ENCODE measurements at regions not wholly inside any gene's neighbourhood (a gene's known extent, or its start where the extent isn't known, plus 50 kb on each side); places are given as distances from the start of the nearest gene placed in this dataset.

- H3K4me1 Mint-ChIP-seq (ENCODE audit: low read depth): no peaks in the 10 kb centered on the region
- no peak for DNase-seq
- no peak overlapping the region for H3K4me3 Mint-ChIP-seq
- ATAC-seq (replicated peaks in 1 of 2): no peak
- H3K36me3 Mint-ChIP-seq (ENCODE audit: insufficient read depth in 2 of 2): no peaks in the 10 kb centered on the region
- peaks cover 5 to 6% of the 10 kb centered on the region in 2 donors for H3K9me3 Mint-ChIP-seq
- no peaks in the 10 kb centered on the region for H3K27me3 Mint-ChIP-seq (ENCODE audit: low read depth)
- H3K27ac Mint-ChIP-seq: no peak overlapping the region
Observed at GRCh38 chr20:57951549-57951948, 241.7 kb upstream of the PMEPA1 start.

DNA sequence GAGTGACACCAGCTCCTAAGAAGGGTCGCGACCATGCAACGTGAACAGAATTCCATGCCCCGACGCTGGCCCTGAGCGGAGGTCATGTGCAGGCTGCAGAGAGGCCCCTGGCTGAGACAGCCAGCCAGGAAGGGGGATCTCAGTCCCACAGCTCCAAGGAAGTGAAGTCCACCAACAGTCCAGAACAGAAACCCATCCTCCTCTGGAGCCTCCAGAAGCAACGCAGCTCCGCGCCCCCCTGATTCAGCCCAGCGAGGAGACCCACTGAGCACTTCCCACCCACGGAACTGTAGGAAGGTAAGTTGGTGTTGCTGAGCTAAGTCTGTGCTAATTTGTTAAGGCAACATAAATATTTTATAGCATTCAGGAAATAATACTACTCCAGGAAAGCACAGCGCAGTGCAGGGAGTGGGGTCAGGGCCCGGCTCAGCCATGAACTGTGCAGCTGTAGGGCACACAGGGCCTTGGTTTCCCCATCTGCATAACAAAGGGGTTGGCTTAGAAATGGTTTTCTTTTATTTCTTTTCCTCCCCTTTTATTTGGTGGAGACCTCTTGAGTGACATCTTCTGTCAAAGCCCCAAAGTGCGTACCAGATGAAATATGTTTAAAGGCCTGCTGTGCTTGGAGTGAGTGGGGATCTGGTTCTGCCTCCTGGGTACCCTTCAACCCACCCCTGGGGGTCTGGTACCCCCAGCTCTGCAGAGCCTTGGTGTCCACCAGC, 241.1 kb upstream of the PMEPA1 start:
- no peaks in the 10 kb centered on the region for H3K4me1 Mint-ChIP-seq (ENCODE audit: low read depth)
- no peaks in the 10 kb centered on the region for H3K27me3 Mint-ChIP-seq (ENCODE audit: low read depth)
- H3K4me3 Mint-ChIP-seq: no peak overlapping the region
- ATAC-seq (replicated peaks in 1 of 2) (no peak), DNase-seq (no peak)
- no peak overlapping the region for H3K27ac Mint-ChIP-seq
- peaks cover 5 to 6% of the 10 kb centered on the region in 2 donors for H3K9me3 Mint-ChIP-seq
- no peaks in the 10 kb centered on the region for H3K36me3 Mint-ChIP-seq (ENCODE audit: insufficient read depth in 2 of 2)

DNA sequence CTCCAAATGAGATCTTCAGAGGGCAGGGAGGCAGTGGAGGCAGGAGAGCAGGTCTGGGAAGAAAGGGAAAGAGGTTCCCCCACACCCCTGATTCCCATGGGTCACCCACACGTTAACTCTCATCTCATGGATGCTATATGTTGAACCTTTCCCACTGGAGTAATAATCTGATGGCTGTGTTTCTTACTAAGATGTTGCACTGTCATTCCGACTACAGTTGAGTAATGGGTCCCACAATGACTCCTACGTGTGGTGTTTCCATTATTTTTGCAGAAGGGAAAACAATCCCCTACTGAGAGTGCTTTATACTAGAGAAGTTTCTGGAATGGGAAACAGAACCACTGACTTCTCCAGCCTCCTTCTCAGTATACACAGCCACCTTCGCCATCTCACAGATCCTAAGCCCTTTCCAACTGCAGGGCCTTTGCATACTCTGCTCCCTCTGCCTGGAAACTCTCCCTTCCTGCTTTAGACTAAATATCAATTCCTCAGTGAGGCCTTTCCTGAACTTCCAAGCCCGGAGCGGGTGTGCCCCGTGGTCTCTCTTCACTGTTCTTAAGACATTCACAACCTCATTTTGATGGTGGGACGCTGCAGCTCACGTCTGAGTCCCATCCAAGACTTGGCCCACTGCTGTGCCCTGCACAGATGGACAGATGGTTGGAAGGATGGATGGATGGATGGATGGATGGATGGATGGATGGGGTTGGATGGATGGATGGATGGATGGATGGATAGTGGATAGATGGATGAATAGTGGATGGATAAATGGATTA, 238.6 kb upstream of the PMEPA1 start:
- Mint-ChIP-seq H3K27ac (no peak overlapping the region), H3K9me3 (peaks cover 1 to 4% of the 10 kb centered on the region in 2 donors), H3K36me3 (ENCODE audit: insufficient read depth in 2 of 2) (no peaks in the 10 kb centered on the region), H3K4me1 (ENCODE audit: low read depth) (no peaks in the 10 kb centered on the region), H3K4me3 (no peak overlapping the region), H3K27me3 (ENCODE audit: low read depth) (no peaks in the 10 kb centered on the region)
- ATAC-seq (replicated peaks in 1 of 2) (no peak), DNase-seq (no peak)

- Mint-ChIP-seq H3K9me3 (peaks cover 1 to 4% of the 10 kb centered on the region in 2 donors), H3K27me3 (ENCODE audit: low read depth) (no peaks in the 10 kb centered on the region), H3K4me3 (no peak overlapping the region), H3K4me1 (ENCODE audit: low read depth) (no peaks in the 10 kb centered on the region), H3K36me3 (ENCODE audit: insufficient read depth in 2 of 2) (no peaks in the 10 kb centered on the region), H3K27ac (no peak overlapping the region)
- ATAC-seq (replicated peaks in 1 of 2): no peak
- DNase-seq: no peak
Observed at GRCh38 chr20:57947421-57948179, 237.8 kb upstream of the PMEPA1 start.

- H3K4me1 Mint-ChIP-seq (ENCODE audit: low read depth): no peaks in the 10 kb centered on the region
- no peaks in the 10 kb centered on the region for H3K27me3 Mint-ChIP-seq (ENCODE audit: low read depth)
Observed at GRCh38 chr20:57946559-57947315, 236.9 kb upstream of the PMEPA1 start.

GRCh38 chr20:57944988-57945387, 235.2 kb upstream of the PMEPA1 start:
- no peak overlapping the region for H3K27ac Mint-ChIP-seq
- H3K9me3 Mint-ChIP-seq: peaks cover 0 to 4% of the 10 kb centered on the region in 2 donors
- no peak for ATAC-seq (replicated peaks in 1 of 2)
- no peak for DNase-seq
- H3K36me3 Mint-ChIP-seq (ENCODE audit: insufficient read depth in 2 of 2): no peaks in the 10 kb centered on the region
- no peaks in the 10 kb centered on the region for H3K4me1 Mint-ChIP-seq (ENCODE audit: low read depth)
- H3K27me3 Mint-ChIP-seq (ENCODE audit: low read depth): no peaks in the 10 kb centered on the region
- H3K4me3 Mint-ChIP-seq: no peak overlapping the region

More at GRCh38 chr20:57946559-57947315, 236.9 kb upstream of the PMEPA1 start:
- Mint-ChIP-seq H3K27ac (no peak overlapping the region), H3K4me3 (no peak overlapping the region), H3K9me3 (peaks cover 1 to 4% of the 10 kb centered on the region in 2 donors), H3K36me3 (ENCODE audit: insufficient read depth in 2 of 2) (no peaks in the 10 kb centered on the region)
- DNase-seq (no peak), ATAC-seq (replicated peaks in 1 of 2) (no peak)

- Mint-ChIP-seq H3K4me1 (ENCODE audit: low read depth) (no peaks in the 10 kb centered on the region), H3K4me3 (no peak overlapping the region), H3K36me3 (ENCODE audit: insufficient read depth in 2 of 2) (no peaks in the 10 kb centered on the region), H3K9me3 (peaks cover 0 to 4% of the 10 kb centered on the region in 2 donors), H3K27ac (no peak overlapping the region), H3K27me3 (ENCODE audit: low read depth) (no peaks in the 10 kb centered on the region)
- DNase-seq (no peak), ATAC-seq (replicated peaks in 1 of 2) (no peak)
Observed at GRCh38 chr20:57943950-57944349, 234.1 kb upstream of the PMEPA1 start.

- Mint-ChIP-seq H3K36me3 (ENCODE audit: insufficient read depth in 2 of 2) (no peaks in the 10 kb centered on the region), H3K9me3 (no peaks in the 10 kb centered on the region), H3K4me1 (ENCODE audit: low read depth) (no peaks in the 10 kb centered on the region), H3K4me3 (no peak overlapping the region), H3K27ac (no peak overlapping the region), H3K27me3 (ENCODE audit: low read depth) (no peaks in the 10 kb centered on the region)
- DNase-seq (no peak), ATAC-seq (replicated peaks in 1 of 2) (no peak)
Observed at GRCh38 chr20:57943291-57943690, 233.5 kb upstream of the PMEPA1 start.

DNA sequence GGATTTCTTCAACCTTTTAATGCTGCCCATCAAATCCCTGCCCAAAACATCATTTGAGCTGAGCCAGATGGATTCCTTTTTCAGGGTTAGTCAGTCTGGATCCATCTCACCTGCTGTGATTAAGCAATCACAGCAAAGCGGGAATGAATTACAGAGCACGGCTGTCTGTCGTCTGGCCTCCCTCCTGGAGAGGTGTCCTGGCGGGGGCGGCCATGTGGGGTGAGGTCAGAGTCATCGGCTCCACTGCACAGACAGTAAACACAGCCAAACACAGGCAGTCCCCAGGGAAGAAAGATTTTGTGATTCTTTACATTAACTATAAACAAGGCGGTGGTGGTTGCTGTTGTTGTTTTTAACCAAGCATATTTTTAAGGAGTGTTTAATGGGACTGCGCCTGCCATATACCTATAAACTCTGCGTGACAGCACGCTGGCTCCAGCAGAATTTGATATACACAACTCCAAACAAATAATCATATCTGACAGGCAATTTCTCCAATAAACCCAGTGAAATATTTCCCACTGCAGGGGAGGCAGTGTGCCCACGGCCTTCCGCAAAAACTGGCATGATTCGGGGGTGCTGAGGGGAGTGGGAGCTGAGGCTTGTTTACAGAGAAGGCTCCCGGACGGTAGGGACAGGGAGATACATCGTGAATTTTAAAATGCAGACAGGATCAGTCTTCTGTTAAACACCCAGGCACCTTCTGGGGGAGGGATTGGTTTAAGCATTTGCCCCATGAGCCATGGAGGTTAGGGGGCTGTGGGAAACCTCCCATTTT, 232.0 kb upstream of the PMEPA1 start:
- Mint-ChIP-seq H3K4me3 (no peak overlapping the region), H3K4me1 (ENCODE audit: low read depth) (no peaks in the 10 kb centered on the region), H3K36me3 (ENCODE audit: insufficient read depth in 2 of 2) (no peaks in the 10 kb centered on the region), H3K27ac (no peak overlapping the region), H3K27me3 (ENCODE audit: low read depth) (no peaks in the 10 kb centered on the region), H3K9me3 (no peaks in the 10 kb centered on the region)
- no peak for DNase-seq
- ATAC-seq (replicated peaks in 1 of 2): no peak

- H3K27ac Mint-ChIP-seq: no peak overlapping the region
- no peaks in the 10 kb centered on the region for H3K9me3 Mint-ChIP-seq
- H3K27me3 Mint-ChIP-seq (ENCODE audit: low read depth): no peaks in the 10 kb centered on the region
- H3K4me1 Mint-ChIP-seq (ENCODE audit: low read depth): no peaks in the 10 kb centered on the region
- no peak for ATAC-seq (replicated peaks in 1 of 2)
- DNase-seq: no peak
- H3K36me3 Mint-ChIP-seq (ENCODE audit: insufficient read depth in 2 of 2): no peaks in the 10 kb centered on the region
- no peak overlapping the region for H3K4me3 Mint-ChIP-seq
Observed at GRCh38 chr20:57940868-57941522, 231.2 kb upstream of the PMEPA1 start.

DNA sequence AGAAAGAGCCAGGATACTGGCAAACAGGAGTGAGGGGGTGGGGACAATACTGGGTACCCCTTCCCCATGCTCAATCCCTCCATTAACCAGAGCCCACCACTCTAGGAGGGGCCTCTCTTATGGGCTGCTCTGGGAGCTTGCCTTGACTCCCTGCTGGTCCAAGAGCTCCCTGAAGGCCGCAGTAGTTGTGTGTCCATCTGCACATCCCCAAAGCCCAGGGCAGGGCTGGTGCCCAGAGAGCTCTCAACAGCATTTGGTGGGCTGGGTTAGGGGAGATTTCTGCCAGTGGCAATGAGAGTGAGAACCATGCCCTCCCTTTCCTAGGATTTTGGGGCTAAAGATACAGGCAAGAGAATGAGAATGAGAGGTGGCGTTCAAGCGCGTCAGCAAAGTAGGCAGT, 230.6 kb upstream of the PMEPA1 start:
- Mint-ChIP-seq H3K9me3 (no peaks in the 10 kb centered on the region), H3K36me3 (ENCODE audit: insufficient read depth in 2 of 2) (no peaks in the 10 kb centered on the region), H3K27ac (no peak overlapping the region), H3K27me3 (ENCODE audit: low read depth) (no peaks in the 10 kb centered on the region), H3K4me3 (no peak overlapping the region), H3K4me1 (ENCODE audit: low read depth) (no peaks in the 10 kb centered on the region)
- DNase-seq: no peak
- no peak for ATAC-seq (replicated peaks in 1 of 2)

DNA sequence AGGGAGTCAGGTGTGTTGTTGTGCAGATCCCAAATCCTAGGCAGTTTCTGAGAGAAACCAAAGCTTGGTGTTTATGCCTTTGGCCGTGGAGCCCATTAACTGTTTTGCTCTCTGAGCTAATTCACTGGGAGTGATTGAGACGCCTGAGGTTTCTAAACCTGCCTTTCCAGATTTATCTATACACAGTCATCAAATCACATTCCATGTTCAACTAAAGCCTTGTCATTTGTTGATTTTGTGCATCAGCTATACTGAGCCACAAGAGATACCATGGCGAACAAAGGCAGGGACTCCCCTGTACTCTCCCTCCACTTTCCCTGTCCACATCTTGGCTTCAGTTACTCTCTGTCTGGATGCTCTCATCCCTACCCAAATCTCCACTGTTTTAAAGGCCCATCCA, 229.7 kb upstream of the PMEPA1 start:
- H3K9me3 Mint-ChIP-seq: no peaks in the 10 kb centered on the region
- DNase-seq (no peak), ATAC-seq (replicated peaks in 1 of 2) (no peak)
- no peaks in the 10 kb centered on the region for H3K4me1 Mint-ChIP-seq (ENCODE audit: low read depth)
- H3K27ac Mint-ChIP-seq: no peak overlapping the region
- H3K4me3 Mint-ChIP-seq: no peak overlapping the region
- H3K27me3 Mint-ChIP-seq (ENCODE audit: low read depth): no peaks in the 10 kb centered on the region
- no peaks in the 10 kb centered on the region for H3K36me3 Mint-ChIP-seq (ENCODE audit: insufficient read depth in 2 of 2)

All from activated T-cell treated with anti-CD3 and anti-CD28 coated beads, Interleukin-2, amount 50 U/mL, for 72 hours (primary cell).